GM21360 (cell line): ENCODE measurements at regions not wholly inside any gene's neighbourhood (a gene's known extent, or its start where the extent isn't known, plus 50 kb on each side); places are given as distances from the start of the nearest gene placed in this dataset.
"Not testable (repeated sequence)": the region's sequence is repeated elsewhere in the genome, so short reads cannot be mapped to it uniquely, and the experiment has no call there.

Source experiments
- ATAC-seq: cut with Tn5 transposase; IDR thresholded peaks from one replicate; pipeline ENCODE4 v1.9.1; 2021; ENCODE audit warnings: mild to moderate bottlenecking, moderate library complexity; ENCODE audit not compliant: unreplicated experiment

- no peak for ATAC-seq
Observed at GRCh38 chr7:82625377-82625776, 181.8 kb upstream of the CACNA2D1 start.

- ATAC-seq, result no peak
Observed at GRCh38 chr7:82624965-82625364, 181.4 kb upstream of the CACNA2D1 start.

- ATAC-seq, result no peak
Observed at GRCh38 chr7:82624337-82624736, 180.8 kb upstream of the CACNA2D1 start.

GRCh38 chr7:82623812-82624211 lies 180.2 kb upstream of the CACNA2D1 start:
- ATAC-seq, result no peak

GRCh38 chr7:82617156-82617555 lies 173.6 kb upstream of the CACNA2D1 start:
- ATAC-seq, result no peak

GRCh38 chr7:82616059-82616728 lies 172.6 kb upstream of the CACNA2D1 start:
- ATAC-seq, result no peak

- ATAC-seq, result peak; percentile 75
Observed at GRCh38 chr7:82615527-82615926, 171.9 kb upstream of the CACNA2D1 start.

- no peak for ATAC-seq
Observed at GRCh38 chr7:82609746-82610145, 166.2 kb upstream of the CACNA2D1 start.

- no peak for ATAC-seq
Observed at GRCh38 chr7:82605247-82605864, 161.8 kb upstream of the CACNA2D1 start.

- ATAC-seq, result no peak
Observed at GRCh38 chr7:82602066-82602465, 158.5 kb upstream of the CACNA2D1 start.

- no peak for ATAC-seq
Observed at GRCh38 chr7:82600531-82600930, 157.0 kb upstream of the CACNA2D1 start.

- ATAC-seq, result no peak
Observed at GRCh38 chr7:82599895-82600294, 156.3 kb upstream of the CACNA2D1 start.

- ATAC-seq, result no peak
Observed at GRCh38 chr7:82598958-82599357, 155.4 kb upstream of the CACNA2D1 start.

- ATAC-seq, result not testable (repeated sequence)
Observed at GRCh38 chr7:82595795-82596194, 152.2 kb upstream of the CACNA2D1 start.

GRCh38 chr7:82595176-82595575 lies 151.6 kb upstream of the CACNA2D1 start:
- no peak for ATAC-seq

GRCh38 chr7:82594665-82595064 lies 151.1 kb upstream of the CACNA2D1 start:
- no peak for ATAC-seq

- ATAC-seq, result no peak
Observed at GRCh38 chr7:82593780-82594179, 150.2 kb upstream of the CACNA2D1 start.

GRCh38 chr7:82592416-82592815 lies 148.8 kb upstream of the CACNA2D1 start:
- ATAC-seq, result no peak

- no peak for ATAC-seq
Observed at GRCh38 chr7:82579047-82579446, 135.5 kb upstream of the CACNA2D1 start.

GRCh38 chr7:82578430-82578829 lies 134.9 kb upstream of the CACNA2D1 start:
- no peak for ATAC-seq

- peak; percentile 91 for ATAC-seq
Observed at GRCh38 chr7:82572195-82572880, 128.8 kb upstream of the CACNA2D1 start.

- not testable (repeated sequence) for ATAC-seq
Observed at GRCh38 chr7:82571047-82571446, 127.5 kb upstream of the CACNA2D1 start.
